Thyroid gland (tissue), 4 donors: ENCODE measurements at regions not wholly inside any gene's neighbourhood (a gene's known extent, or its start where the extent isn't known, plus 50 kb on each side); places are given as distances from the start of the nearest gene placed in this dataset.

ENCODE experiments used
- DNase-seq, 2 donors: peaks; one replicate each; pipeline ENCODE4 v3.0.0-alpha.2; 2019
- H3K27ac ChIP-seq, 3 donors: fragments of 200-600 bp; sonication (generic); 1 replicate in 2 of 3; 2 replicates in 1 of 3; pipeline ENCODE4 v1.5.1; 2016 to 2019; ENCODE audit warnings: mild to moderate bottlenecking in 1 of 3, moderate library complexity in 1 of 3
- H3K27me3 ChIP-seq: fragments of 200-600 bp; sonication (generic); one replicate; pipeline ENCODE4 v1.5.1; 2019
- H3K36me3 ChIP-seq, 2 donors: fragments of 200-600 bp; sonication (generic); one replicate each; pipeline ENCODE4 v1.5.1; 2016 to 2019
- H3K4me1 ChIP-seq, 2 donors: fragments of 200-600 bp; sonication (generic); one replicate each; pipeline ENCODE4 v1.5.1; 2017 to 2019
- H3K4me3 ChIP-seq, 3 donors: fragments of 200-600 bp; sonication (generic); replicated peaks in 1 of 3; 1 replicate in 2 of 3; 2 replicates in 1 of 3; pipeline ENCODE4 v1.5.1; 2016; ENCODE audit warnings: mild to moderate bottlenecking in 1 of 3
- H3K9me3 ChIP-seq: fragments of 200-600 bp; sonication (generic); one replicate; pipeline ENCODE4 v1.5.1; 2017
- POLR2A ChIP-seq, 2 donors: fragments of 450-650 bp; IDR thresholded peaks; one replicate each; pipeline ENCODE4 v1.6.1; 2017; ENCODE audit warnings: antibody characterized with exemption in 2 of 2, mild to moderate bottlenecking in 2 of 2, moderate library complexity in 1 of 2
- WGBS, 2 donors: methylation state at CpG; one replicate each; pipeline ENCODE4 v1.1.5; 2017; 5-methylcytosine and 5-hydroxymethylcytosine counted together
- intact Hi-C: fragments of 100-400 bp; cut with DNase I; formaldehyde crosslinking; loops from one replicate; pipeline ENCODE4 v1.15.1; 2023
- TF ChIP-seq, protein P1 (sequence below), 6 experiments: fragments of 200-600 bp in 3 of 6; fragments of 450-650 bp in 3 of 6; sonication (generic) in 3 of 6; IDR thresholded peaks; one replicate each; pipeline ENCODE4 v1.5.1; 2016 to 2019; ENCODE audit warnings: antibody characterized with exemption in 6 of 6, mild to moderate bottlenecking in 2 of 6, inconsistent platforms in 1 of 6, moderate library complexity in 1 of 6

DNA sequence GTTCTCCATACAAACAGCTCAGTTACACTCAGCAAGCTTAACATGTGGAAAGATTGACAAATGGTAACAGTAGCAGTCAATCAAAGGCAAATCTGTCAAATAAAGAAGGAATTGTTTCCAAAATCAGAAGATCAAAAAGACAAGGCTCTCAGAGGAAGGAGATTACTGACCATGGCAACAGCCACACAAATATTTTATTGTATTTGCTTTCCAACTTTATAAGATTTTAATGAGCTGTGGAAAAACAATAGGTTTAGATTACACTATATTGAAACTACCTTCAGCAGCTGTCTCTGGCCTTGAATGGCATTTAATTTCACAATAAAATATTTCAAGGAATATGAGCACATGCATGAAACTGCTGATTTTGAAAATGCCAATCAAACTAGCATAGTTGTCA is 1143.9 kb upstream of the GJE1 start:
- TF ChIP-seq POLR2A (IDR thresholded peaks at IDR 0.05) = no peak
- TF ChIP-seq, protein P1, sequence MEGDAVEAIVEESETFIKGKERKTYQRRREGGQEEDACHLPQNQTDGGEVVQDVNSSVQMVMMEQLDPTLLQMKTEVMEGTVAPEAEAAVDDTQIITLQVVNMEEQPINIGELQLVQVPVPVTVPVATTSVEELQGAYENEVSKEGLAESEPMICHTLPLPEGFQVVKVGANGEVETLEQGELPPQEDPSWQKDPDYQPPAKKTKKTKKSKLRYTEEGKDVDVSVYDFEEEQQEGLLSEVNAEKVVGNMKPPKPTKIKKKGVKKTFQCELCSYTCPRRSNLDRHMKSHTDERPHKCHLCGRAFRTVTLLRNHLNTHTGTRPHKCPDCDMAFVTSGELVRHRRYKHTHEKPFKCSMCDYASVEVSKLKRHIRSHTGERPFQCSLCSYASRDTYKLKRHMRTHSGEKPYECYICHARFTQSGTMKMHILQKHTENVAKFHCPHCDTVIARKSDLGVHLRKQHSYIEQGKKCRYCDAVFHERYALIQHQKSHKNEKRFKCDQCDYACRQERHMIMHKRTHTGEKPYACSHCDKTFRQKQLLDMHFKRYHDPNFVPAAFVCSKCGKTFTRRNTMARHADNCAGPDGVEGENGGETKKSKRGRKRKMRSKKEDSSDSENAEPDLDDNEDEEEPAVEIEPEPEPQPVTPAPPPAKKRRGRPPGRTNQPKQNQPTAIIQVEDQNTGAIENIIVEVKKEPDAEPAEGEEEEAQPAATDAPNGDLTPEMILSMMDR (IDR thresholded peaks at IDR 0.05) = no peak
- intact Hi-C loops = no loop called here
- Histone ChIP-seq H3K4me1 (peaks cover 15 to 22% of the 10 kb centered on the region in 2 donors), H3K36me3 (no peaks in the 10 kb centered on the region), H3K27ac (no peak overlapping the region), H3K4me3 (no peak overlapping the region), H3K27me3 (no peaks in the 10 kb centered on the region), H3K9me3 (no peaks in the 10 kb centered on the region)
- DNase-seq = no peak

DNA sequence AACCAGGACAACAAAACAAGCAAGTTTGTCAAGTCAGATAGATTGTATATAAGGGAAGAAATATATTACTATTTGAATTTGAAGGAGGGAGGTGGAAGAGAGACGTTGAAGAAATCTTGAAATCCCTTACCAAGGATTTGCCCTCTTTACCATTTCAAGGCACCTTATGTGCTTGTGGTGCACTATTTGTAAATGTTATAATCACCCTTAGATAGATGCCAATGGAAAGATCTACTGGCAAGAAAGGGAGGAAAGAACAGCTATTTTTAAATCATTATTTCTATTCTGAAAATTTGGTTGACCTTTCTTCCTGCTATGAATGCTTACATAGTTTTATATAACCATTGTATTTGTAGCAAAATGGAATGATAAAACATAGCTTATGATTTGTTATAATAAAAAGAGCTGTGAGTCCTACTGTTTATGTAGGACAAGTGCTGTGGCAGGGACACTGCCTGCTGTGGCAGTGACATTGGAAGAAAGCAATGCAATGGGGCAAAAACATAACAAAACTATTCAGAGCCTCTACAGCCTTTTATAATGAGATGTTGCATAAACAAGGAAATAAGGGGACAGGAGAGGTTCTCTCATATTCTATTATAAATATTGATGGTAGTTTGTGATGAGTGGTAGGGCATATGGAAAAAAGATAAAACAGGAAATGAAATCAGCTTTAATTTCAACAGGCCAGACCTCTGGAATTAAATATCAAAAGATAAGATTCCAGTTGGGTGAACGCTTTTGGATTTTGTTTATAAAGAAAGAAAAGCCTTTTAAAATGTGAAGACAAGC is 1145.2 kb upstream of the GJE1 start:
- 63 to 70% methylated on average over 2 of the region's 2 CpGs for WGBS, 2 donors
- Histone ChIP-seq H3K4me3 (no peak overlapping the region), H3K4me1 (peaks cover 15 to 22% of the 10 kb centered on the region in 2 donors), H3K27ac (peak overlapping the region in 2 of 3 donors; percentile 17 to 68), H3K27me3 (no peaks in the 10 kb centered on the region), H3K36me3 (no peaks in the 10 kb centered on the region), H3K9me3 (no peaks in the 10 kb centered on the region)
- intact Hi-C loops = no loop called here
- DNase-seq = peak; percentile 20 to 22
- no peak for TF ChIP-seq POLR2A (IDR thresholded peaks at IDR 0.05)
- TF ChIP-seq, protein P1 (IDR thresholded peaks at IDR 0.05) = no peak

DNA sequence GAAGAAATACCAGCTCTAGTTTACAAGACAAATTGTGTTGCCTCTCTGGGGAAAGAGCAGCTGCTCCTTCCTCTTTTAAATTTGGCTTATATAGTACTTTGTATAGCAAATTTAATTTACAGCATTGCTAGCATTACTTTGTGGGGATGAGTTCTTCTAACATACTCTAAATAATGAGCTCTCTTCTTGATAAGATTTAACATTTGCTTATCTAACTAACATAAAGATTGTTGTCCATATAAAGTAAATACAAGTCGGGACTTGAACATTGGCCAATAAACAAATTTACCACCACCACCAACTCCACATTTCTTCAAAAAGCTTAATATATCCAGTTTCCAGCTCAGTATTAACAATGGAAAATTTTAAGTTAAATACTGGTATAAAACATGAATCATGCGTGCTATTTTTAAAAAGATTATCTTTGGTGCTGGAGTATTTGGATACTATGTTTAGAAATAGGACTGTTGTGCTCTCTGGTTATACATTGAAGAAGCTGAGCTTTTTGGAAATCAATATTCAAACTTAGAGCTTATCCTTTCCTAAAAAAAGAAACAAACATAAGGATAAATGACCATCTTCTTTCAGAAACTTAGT is 1146.9 kb upstream of the GJE1 start:
- no peak for DNase-seq
- H3K4me1 ChIP-seq = peaks cover 18 to 29% of the 10 kb centered on the region in 2 donors
- H3K4me3 ChIP-seq = no peak overlapping the region
- H3K27me3 ChIP-seq = no peaks in the 10 kb centered on the region
- no peaks in the 10 kb centered on the region for H3K36me3 ChIP-seq
- no peaks in the 10 kb centered on the region for H3K9me3 ChIP-seq
- H3K27ac ChIP-seq = no peak overlapping the region
- intact Hi-C loops = no loop called here
- WGBS, 2 donors = 80 to 86% methylated on average over 2 of the region's 2 CpGs
- TF ChIP-seq, protein P1 (IDR thresholded peaks at IDR 0.05) = no peak
- TF ChIP-seq POLR2A (IDR thresholded peaks at IDR 0.05) = no peak

DNA sequence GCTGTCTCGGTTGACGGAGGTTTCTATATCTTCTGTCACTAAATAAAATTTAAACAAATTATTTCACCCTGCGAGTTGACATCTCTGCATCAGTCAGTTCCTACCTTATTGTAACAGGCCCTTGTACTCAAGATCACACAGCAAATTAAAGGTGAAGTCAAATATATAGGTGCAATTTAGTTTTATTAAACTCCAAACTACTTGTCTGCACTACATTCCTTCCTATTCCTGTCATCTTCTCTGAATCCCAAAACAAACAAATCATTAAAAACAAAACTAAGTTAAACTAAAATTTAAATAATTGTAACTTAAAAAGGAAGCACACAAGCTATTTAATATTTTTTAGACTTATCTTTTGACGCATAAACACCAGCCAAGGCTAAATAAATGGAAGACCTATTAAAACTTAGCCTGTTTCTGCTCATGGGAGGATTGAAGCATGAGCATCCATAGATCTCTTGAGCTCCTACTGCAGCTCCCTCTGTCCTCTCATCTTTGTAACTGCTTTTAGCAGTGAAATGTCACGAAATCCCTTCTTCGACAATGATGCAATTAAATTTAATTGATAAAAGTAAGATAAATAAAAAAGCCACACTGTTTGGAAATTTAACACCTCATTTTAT is 1152.3 kb upstream of the GJE1 start:
- H3K4me3 ChIP-seq = peak overlapping the region in 1 of 3 donors; percentile 7
- intact Hi-C loops = no loop called here

More for the DNA sequence above, 1152.3 kb upstream of the GJE1 start:
- no peaks in the 10 kb centered on the region for H3K36me3 ChIP-seq
- peak overlapping the region; percentile 85 to 93 (median 88) for H3K27ac ChIP-seq
- TF ChIP-seq POLR2A (IDR thresholded peaks at IDR 0.05) = no peak
- TF ChIP-seq, protein P1 (IDR thresholded peaks at IDR 0.05) = no peak
- no peaks in the 10 kb centered on the region for H3K9me3 ChIP-seq
- H3K27me3 ChIP-seq = no peaks in the 10 kb centered on the region
- peaks cover 15 to 27% of the 10 kb centered on the region in 2 donors for H3K4me1 ChIP-seq
- 49 to 62% methylated on average over 6 of the region's 6 CpGs for WGBS, 2 donors
- no peak for DNase-seq
